AG09319 (cell line): ENCODE measurements at regions not wholly inside any gene's neighbourhood (a gene's known extent, or its start where the extent isn't known, plus 50 kb on each side); places are given as distances from the start of the nearest gene placed in this dataset.
A peak's percentile ranks its signal among the peaks of the same experiment; 100 is the strongest.

ENCODE experiments used
- DNase-seq: peaks from one replicate; pipeline ENCODE4 v3.0.0-alpha.2; 2010; ENCODE audit warnings: low read depth; ENCODE audit errors: extremely low read depth
- TF ChIP-seq, protein P1 (sequence below): IDR thresholded peaks from 2 replicates; pipeline ENCODE4 v1.5.1; 2011; ENCODE audit warnings: low read depth, mild to moderate bottlenecking, inconsistent platforms, low read length, moderate library complexity

DNA sequence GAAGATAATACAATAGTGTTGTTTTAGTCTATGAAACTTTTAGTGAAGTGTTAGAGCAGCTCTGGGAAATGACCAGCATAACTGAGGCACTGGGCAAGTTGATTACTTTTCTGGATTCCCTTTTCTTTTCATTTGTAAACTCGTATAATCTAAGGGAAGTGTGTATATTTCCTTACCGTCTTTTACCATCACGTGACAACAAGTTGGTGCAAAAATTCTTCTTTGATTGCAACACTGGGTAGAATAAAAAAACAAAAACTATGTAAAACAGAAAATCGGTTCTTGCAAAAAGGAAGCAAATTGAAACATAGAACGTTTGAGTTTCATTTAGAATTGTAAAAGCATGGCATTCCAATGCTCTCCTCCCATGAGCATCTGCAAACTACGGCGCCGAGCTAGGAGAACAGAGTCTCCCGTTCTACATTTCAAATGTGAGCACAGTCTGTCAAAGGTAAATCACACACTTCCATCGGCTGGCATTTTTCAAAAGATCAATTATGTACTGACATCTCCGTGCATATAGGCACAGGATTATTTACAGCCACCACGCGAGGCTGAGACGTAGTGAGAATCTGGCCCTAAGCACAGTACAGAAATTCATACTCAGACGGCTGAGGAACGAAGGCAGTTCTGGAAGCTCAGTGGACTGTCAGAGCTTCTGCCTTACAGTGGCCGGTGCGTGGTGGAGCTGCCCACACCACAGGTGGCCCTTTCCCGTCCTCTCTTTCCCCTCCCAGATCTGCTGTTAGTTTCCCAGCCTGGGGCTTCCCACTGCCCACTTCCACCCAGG lies 314.0 kb downstream of the BMP7 start:
- TF ChIP-seq, protein P1, sequence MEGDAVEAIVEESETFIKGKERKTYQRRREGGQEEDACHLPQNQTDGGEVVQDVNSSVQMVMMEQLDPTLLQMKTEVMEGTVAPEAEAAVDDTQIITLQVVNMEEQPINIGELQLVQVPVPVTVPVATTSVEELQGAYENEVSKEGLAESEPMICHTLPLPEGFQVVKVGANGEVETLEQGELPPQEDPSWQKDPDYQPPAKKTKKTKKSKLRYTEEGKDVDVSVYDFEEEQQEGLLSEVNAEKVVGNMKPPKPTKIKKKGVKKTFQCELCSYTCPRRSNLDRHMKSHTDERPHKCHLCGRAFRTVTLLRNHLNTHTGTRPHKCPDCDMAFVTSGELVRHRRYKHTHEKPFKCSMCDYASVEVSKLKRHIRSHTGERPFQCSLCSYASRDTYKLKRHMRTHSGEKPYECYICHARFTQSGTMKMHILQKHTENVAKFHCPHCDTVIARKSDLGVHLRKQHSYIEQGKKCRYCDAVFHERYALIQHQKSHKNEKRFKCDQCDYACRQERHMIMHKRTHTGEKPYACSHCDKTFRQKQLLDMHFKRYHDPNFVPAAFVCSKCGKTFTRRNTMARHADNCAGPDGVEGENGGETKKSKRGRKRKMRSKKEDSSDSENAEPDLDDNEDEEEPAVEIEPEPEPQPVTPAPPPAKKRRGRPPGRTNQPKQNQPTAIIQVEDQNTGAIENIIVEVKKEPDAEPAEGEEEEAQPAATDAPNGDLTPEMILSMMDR, result no peak

DNA sequence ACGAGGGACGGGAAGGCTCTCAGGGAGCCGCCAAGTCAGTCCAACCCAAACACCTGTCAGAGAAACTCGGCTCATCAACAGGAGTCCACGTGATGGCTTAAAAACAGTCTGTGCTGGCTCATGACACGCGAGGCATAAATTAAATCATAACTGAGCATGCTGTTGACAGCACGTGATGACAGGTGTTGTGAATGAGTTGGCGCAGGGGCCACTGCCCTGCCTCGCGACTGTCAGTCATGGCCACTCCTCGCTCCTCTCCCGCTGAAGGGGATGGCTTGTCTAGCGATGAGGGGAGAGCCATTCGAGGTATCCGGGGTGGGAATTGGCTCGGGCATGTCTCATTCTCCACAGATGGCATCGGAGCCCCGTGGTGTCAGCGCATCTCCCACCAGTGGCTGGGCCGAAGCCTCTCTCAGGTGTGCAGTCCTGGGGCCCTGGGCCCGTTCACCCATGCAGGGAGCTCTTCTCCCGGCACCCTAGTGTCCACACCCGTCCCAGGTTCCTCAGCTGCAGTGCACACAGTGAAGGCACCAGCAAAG lies 313.3 kb downstream of the BMP7 start:
- TF ChIP-seq, protein P1, result no peak

More for the DNA sequence above, 314.0 kb downstream of the BMP7 start:
- DNase-seq, result no peak

DNA sequence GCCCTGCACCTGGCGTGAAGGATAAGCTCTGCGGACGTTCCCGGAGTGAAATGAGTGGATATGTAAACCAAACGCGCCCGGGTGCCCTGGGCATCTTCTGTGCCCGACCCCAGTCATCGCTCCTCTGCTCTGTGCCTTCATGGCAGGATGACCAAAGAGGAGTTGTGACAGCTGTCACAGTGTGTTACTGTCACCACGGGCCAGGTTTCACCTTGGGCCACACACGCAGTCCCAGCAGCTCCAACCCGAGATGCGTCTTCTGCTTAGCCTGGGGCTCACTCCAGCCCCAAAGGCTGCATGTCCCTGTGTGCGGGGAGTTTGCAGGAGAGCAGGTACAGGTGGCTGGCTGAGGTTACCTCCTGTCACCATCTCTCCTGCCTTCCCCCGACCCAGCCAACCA lies 311.6 kb downstream of the BMP7 start:
- TF ChIP-seq, protein P1, result no peak
- no peak for DNase-seq

More for the DNA sequence above, 313.3 kb downstream of the BMP7 start:
- DNase-seq, result no peak

DNA sequence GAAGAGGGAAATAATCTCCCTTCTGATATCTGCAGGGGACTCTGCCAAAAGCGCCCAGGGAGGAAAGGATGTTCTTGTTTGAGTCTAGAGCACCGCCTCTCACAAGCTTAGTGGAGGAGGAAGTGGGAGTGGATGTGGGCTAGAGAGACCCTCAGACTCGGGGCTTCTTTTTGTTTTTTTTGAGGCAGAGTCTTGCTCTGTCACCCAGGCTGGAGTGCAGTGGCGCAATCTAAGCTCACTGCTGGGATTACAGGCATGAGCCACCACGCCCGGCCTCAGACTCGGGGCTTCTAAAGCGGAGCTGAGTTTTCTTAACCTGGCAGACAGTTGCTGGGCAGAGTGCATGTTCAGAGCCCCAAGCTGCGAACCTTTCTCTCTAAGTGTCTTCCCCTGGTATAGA lies 310.8 kb downstream of the BMP7 start:
- TF ChIP-seq, protein P1, result no peak
- no peak for DNase-seq

DNA sequence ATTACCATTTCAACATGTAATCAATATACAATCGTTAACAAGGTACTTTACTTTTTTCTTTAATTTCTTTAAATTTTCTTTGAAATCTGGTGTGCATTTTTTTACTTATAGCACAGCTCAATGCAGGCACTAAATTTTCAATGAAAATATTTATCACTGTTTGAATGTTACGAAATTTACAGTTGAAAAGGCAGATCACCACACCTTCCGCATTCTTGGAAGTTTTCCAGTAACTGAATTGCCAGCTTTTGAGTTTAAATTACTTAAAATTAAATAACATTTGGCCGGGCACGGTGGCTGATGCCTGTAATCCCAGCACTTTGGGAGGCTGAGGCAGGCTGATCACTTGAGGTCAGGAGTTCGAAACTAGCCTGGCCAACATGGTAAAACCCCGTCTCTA lies 309.9 kb downstream of the BMP7 start:
- TF ChIP-seq, protein P1, result no peak

DNA sequence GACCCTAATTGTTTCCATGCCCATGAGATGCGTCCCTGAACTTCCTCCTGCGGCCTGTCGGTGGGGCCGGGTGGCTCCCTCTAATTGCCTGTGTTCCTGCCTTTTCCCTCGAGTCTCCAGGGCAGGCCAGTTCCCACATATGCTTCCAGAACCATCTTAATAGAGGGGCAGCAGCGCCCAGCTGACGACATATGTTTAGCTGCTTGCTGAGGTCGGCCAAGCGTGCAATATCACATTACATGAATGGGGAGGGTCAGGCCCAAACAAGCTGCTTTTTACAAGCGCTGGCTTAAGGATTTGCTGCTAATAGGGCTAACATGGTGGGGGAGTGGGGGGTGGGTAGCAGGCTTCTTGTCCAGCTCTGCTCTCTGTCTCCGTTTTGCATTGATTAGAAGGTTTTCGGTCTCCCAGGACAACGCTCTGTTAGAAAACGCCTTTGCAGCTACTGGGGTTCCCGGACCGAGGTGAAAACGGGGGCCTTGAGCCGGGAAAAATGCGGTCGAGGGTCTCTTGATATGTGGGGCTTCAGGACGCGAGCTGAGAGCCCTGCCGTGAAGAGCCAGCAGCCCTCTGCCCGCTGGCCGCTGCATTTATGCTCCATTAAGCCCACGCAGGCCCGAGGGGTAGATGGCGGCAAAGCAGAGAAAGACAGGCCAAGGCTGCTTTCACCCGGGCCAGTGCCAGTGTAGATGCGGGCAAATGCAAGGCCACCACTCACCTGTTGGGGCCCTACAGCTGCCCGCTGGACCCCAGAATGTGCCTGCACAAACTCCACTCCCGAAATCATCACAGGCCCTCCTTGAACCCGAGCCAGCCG lies 308.5 kb downstream of the BMP7 start:
- TF ChIP-seq, protein P1, result peak; percentile 23
- DNase-seq, result peak; percentile 62

More for the DNA sequence above, 309.9 kb downstream of the BMP7 start:
- no peak for DNase-seq

DNA sequence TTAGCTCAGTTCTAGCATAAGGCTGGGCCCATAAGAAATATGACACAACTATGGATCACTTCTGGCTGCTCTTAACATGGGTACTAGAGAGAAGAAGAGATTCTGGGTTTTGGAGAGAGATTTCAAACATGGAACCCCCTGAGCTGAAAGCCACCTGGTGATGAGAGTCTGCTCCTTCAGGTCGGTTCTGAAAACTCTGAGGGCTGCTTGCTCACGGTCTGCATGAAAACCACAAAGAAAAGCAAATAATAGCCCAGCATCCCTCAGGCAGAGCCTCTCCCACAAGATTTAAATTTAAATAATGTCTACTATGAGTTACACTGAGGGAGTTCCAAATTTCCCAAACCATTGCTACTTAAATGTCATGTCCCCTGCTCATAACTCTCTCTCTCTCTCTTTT lies 301.5 kb downstream of the BMP7 start:
- no peak for DNase-seq
- TF ChIP-seq, protein P1, result no peak
